ENCODE measurements at regions not wholly inside any gene's neighbourhood (a gene's known extent, or its start where the extent isn't known, plus 50 kb on each side); places are given as distances from the start of the nearest gene placed in this dataset.

- no peaks in the 10 kb centered on the region for H3K79me2 ChIP-seq (ENCODE audit: insufficient read depth, low read length)
- no peak overlapping the region for H2AFZ ChIP-seq (ENCODE audit: insufficient read depth, low read depth, low read length, poor library complexity, severe bottlenecking)
- H4K20me1 ChIP-seq (ENCODE audit: insufficient read depth, low read length), result no peaks in the 10 kb centered on the region
- 100% methylated on average over 1 of the region's 3 CpGs for WGBS (ENCODE audit: insufficient coverage)
- TF ChIP-seq CTCF (IDR thresholded peaks at IDR 0.05), result no peak
- H3K9ac ChIP-seq (ENCODE audit: insufficient read depth, low read length, poor library complexity, severe bottlenecking), result no peak overlapping the region
- peaks cover 24 to 26% of the 10 kb centered on the region in 2 donors for H3K4me1 ChIP-seq (ENCODE audit: control insufficient read depth in 1 of 2, insufficient read depth in 2 of 2, low read length in 2 of 2)
- H3K9me3 Mint-ChIP-seq, result peaks cover 0 to 3% (median 0%) of the 10 kb centered on the region in 7 donors
- peaks cover 23% of the 10 kb centered on the region for H3K4me1 Mint-ChIP-seq
- H3K27me3 ChIP-seq (ENCODE audit: control insufficient read depth in 2 of 2, insufficient read depth in 2 of 2, low read length in 2 of 2), result no peaks in the 10 kb centered on the region
- H3K4me2 ChIP-seq (replicated peaks; ENCODE audit: extremely low read depth, low read length, poor library complexity, severe bottlenecking), result no peak overlapping the region
- intact Hi-C loops (cut with micrococcal nuclease), result no loop called here
- no peak overlapping the region for H3K27ac ChIP-seq (ENCODE audit: low read depth in 1 of 2, low read length in 2 of 2)
- no peaks in the 10 kb centered on the region for H3K36me3 ChIP-seq (replicated peaks in 1 of 2; ENCODE audit: control insufficient read depth in 1 of 2, insufficient read depth in 2 of 2, low read length in 2 of 2)
- H3K9me3 ChIP-seq (replicated peaks in 1 of 2; ENCODE audit: control insufficient read depth in 1 of 2, insufficient read depth in 1 of 2, low read length in 2 of 2), result no peaks in the 10 kb centered on the region
- no peak overlapping the region for H3K4me3 ChIP-seq (replicated peaks in 1 of 3; ENCODE audit: low read depth in 2 of 3, low read length in 3 of 3)
- no peak overlapping the region for H3K4me3 Mint-ChIP-seq
- H3K36me3 Mint-ChIP-seq, result peaks cover 0 to 5% of the 10 kb centered on the region in 2 donors
- DNase-seq, result no peak
- peaks cover 0 to 1% (median 0%) of the 10 kb centered on the region in 3 donors for H3K27me3 Mint-ChIP-seq (ENCODE audit: low read depth in 3 of 3)
- no peak overlapping the region for H3K27ac Mint-ChIP-seq
Measured at GRCh38 chr6:6897140-6897539, 210.6 kb upstream of the RREB1 start.

GRCh38 chr6:6900569-6901204, 207.1 kb upstream of the RREB1 start:
- peak overlapping the region; percentile 42 for H2AFZ ChIP-seq (ENCODE audit: insufficient read depth, low read depth, low read length, poor library complexity, severe bottlenecking)
- 54% methylated on average over 3 of the region's 15 CpGs for WGBS (ENCODE audit: insufficient coverage)
- H3K27ac ChIP-seq (ENCODE audit: low read depth in 1 of 2, low read length in 2 of 2), result no peak overlapping the region
- Mint-ChIP-seq H3K4me3 (peak overlapping the region; percentile 58 to 91), H3K27me3 (ENCODE audit: low read depth in 3 of 3) (peaks cover 0 to 1% (median 0%) of the 10 kb centered on the region in 3 donors), H3K27ac (peak overlapping the region in 6 of 7 donors; percentile 7 to 76 (median 54)), H3K4me1 (peaks cover 16% of the 10 kb centered on the region), H3K9me3 (peaks cover 0 to 4% (median 1%) of the 10 kb centered on the region in 7 donors), H3K36me3 (peaks cover 0 to 1% of the 10 kb centered on the region in 2 donors)
- TF ChIP-seq CTCF (IDR thresholded peaks at IDR 0.05), result no peak
- H3K27me3 ChIP-seq (ENCODE audit: control insufficient read depth in 2 of 2, insufficient read depth in 2 of 2, low read length in 2 of 2), result no peaks in the 10 kb centered on the region
- H3K4me2 ChIP-seq (replicated peaks; ENCODE audit: extremely low read depth, low read length, poor library complexity, severe bottlenecking), result peak overlapping the region; percentile 63
- peaks cover 9 to 10% of the 10 kb centered on the region in 2 donors for H3K4me1 ChIP-seq (ENCODE audit: control insufficient read depth in 1 of 2, insufficient read depth in 2 of 2, low read length in 2 of 2)
- no peaks in the 10 kb centered on the region for H4K20me1 ChIP-seq (ENCODE audit: insufficient read depth, low read length)
- no peaks in the 10 kb centered on the region for H3K36me3 ChIP-seq (replicated peaks in 1 of 2; ENCODE audit: control insufficient read depth in 1 of 2, insufficient read depth in 2 of 2, low read length in 2 of 2)
- H3K79me2 ChIP-seq (ENCODE audit: insufficient read depth, low read length), result no peaks in the 10 kb centered on the region
- intact Hi-C loops (cut with micrococcal nuclease), result no loop called here
- H3K4me3 ChIP-seq (replicated peaks in 1 of 3; ENCODE audit: low read depth in 2 of 3, low read length in 3 of 3), result peak overlapping the region in 1 of 3 experiments; percentile 36
- DNase-seq, result peak in 2 of 3 donors; percentile 52 to 58
- H3K9ac ChIP-seq (ENCODE audit: insufficient read depth, low read length, poor library complexity, severe bottlenecking), result no peak overlapping the region
- no peaks in the 10 kb centered on the region for H3K9me3 ChIP-seq (replicated peaks in 1 of 2; ENCODE audit: control insufficient read depth in 1 of 2, insufficient read depth in 1 of 2, low read length in 2 of 2)

All from CD14-positive monocyte (primary cell).